CD1c-positive myeloid dendritic cell (primary cell): ENCODE measurements at regions not wholly inside any gene's neighbourhood (a gene's known extent, or its start where the extent isn't known, plus 50 kb on each side); places are given as distances from the start of the nearest gene placed in this dataset.
"Not testable (repeated sequence)": the region's sequence is repeated elsewhere in the genome, so short reads cannot be mapped to it uniquely, and the experiment has no call there.

Experiments
- DNase-seq: peaks from one replicate; pipeline ENCODE4 v3.0.0-alpha.2; 2016; ENCODE audit errors: extremely low spot score

- DNase-seq, result no peak
Measured at GRCh38 chr2:225824748-225825449, 425.4 kb downstream of the NYAP2 start.

- DNase-seq, result no peak
Measured at GRCh38 chr2:225821351-225821750, 421.8 kb downstream of the NYAP2 start.

DNA sequence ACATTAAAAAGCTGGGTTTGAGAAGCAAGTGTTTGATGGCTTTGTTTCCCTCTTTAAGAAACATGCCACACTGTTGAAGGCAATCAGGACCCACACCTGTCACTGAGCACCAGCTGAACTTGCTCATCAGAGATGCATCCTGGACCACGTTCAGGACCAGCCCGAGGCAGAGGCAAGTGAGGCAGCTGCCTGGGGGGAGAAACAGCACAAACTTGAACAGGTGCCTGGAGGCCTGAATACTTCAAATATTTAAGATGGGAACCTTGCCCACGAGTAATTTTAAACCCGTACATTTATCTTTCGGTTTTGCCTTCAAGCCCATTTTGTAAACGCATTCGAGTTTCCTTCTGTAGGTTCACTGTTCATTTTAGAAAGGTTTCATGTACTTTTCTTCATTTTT, 421.3 kb downstream of the NYAP2 start:
- no peak for DNase-seq

- DNase-seq, result no peak
Measured at GRCh38 chr2:225814554-225814953, 415.0 kb downstream of the NYAP2 start.

GRCh38 chr2:225806105-225806504, 406.6 kb downstream of the NYAP2 start:
- DNase-seq, result no peak

GRCh38 chr2:225802076-225802475, 402.6 kb downstream of the NYAP2 start:
- DNase-seq, result not testable (repeated sequence)

GRCh38 chr2:225797394-225797793, 397.9 kb downstream of the NYAP2 start:
- DNase-seq, result no peak

GRCh38 chr2:225794652-225795400, 395.3 kb downstream of the NYAP2 start:
- no peak for DNase-seq

DNA sequence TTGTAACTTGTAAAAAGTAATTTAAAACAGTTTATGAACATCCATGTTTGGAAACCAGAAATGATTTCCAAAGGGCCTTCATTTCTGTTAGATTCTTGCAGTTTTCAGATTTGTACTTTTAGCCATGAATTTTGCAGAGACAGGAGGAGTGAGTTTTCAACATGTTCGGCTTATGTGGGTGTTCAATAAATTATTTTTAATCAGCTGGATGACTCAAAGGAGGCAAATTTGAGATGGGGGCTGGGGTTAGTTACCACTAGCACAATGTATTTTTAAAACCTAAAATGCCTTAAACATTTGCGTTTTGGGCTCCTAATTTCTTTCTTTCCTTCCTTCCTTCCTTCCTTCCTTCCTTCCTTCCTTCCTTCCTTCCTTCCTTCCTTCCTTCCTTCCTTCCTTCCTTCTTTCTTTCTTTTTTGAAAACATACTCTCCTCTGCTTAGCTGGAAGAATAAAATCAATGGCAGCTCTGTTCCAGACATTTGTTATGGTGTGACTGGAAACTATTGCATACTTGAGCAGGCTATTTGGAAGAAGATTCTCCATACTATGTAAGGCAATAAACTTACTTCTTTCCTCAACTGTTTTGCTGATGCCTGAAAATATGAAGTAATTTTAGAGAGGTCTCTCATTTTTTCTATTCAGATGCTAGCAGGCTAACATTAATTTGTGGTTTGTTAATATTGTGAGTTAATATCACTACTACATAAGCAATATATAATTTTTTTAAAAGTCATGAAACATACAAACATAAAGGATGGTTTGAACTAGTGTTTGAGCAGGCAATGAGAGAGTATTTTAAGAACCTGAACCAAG, 394.4 kb downstream of the NYAP2 start:
- DNase-seq, result no peak

- DNase-seq, result no peak
Measured at GRCh38 chr2:225788571-225789094, 389.1 kb downstream of the NYAP2 start.

DNA sequence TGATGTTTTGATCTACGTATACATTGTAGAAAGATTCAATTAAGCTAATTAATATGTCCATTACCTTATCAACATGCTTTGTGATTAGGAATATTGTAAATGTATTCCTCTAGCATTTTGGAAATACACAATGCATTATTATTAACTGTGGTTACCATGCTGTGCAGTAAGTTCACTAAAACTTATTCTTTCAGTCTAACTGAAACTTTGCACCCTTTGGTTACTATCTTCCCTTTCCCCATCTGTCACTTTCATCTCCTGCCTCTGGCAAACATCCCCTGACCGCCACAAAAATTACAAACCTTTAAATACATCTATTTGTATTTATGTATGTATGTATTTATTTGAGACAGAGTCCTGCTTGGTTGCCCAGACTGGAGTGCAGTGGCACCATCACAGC, 388.0 kb downstream of the NYAP2 start:
- no peak for DNase-seq

GRCh38 chr2:225781991-225782390, 382.5 kb downstream of the NYAP2 start:
- DNase-seq, result no peak

GRCh38 chr2:225781145-225781544, 381.6 kb downstream of the NYAP2 start:
- DNase-seq, result no peak

GRCh38 chr2:225779829-225780228, 380.3 kb downstream of the NYAP2 start:
- no peak for DNase-seq

GRCh38 chr2:225773148-225773547, 373.6 kb downstream of the NYAP2 start:
- no peak for DNase-seq

DNA sequence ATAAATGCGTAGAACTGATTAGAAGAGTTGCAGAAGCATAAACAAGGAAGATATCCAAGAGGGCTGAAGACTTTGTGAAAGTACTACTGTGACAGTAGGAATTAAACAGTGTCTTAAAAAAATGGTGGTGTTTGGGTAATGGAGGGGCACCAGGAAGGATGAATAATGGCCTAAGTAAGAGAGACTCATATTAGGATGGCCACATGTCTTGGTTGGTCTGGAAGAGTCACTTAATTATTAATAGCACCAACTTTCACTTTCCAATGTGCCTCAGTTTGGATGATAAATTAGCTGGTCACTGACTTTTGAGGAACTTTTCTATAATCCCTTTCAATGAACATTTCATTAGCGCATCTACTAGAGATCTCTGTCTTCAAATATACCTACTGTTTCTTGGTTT, 372.2 kb downstream of the NYAP2 start:
- no peak for DNase-seq

- no peak for DNase-seq
Measured at GRCh38 chr2:225768741-225769140, 369.2 kb downstream of the NYAP2 start.

DNA sequence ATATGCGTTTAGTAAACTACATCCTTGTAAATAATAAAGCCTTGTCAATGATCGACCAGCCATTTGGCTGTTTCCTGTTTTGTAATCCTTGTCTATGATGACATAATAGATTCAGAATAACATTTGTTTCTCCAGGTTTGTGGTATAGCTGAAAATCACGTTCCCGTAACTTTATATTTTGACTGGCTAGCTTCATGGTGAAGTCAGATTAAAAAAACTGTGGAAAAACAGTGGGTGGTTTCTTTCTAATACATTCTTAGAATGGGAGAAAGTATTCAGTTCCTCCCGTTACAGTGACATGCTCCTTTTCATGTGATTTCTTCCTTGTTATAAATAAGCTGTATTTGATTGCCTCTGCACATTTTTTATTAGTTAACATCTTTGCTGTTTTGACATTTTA, 366.9 kb downstream of the NYAP2 start:
- no peak for DNase-seq

DNA sequence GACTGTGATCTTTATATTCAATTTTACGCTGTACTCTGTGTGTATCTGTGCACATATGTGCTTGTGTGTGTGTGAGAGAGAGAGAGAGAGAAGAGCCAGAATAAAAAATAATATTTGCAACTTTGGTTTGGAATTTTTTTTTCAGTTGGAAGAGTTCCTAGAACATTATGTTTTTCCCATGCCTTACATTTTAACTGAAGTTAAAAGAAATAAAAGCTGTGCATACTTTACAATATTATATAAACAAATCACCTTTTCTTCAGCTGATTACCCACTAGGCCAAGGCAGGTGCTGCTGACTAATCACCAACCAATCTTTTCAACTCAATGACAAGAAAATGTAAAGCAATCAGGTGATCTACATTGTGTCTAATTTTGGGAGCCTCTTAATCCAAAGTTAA, 366.3 kb downstream of the NYAP2 start:
- DNase-seq, result no peak

- DNase-seq, result no peak
Measured at GRCh38 chr2:225764346-225764745, 364.8 kb downstream of the NYAP2 start.

DNA sequence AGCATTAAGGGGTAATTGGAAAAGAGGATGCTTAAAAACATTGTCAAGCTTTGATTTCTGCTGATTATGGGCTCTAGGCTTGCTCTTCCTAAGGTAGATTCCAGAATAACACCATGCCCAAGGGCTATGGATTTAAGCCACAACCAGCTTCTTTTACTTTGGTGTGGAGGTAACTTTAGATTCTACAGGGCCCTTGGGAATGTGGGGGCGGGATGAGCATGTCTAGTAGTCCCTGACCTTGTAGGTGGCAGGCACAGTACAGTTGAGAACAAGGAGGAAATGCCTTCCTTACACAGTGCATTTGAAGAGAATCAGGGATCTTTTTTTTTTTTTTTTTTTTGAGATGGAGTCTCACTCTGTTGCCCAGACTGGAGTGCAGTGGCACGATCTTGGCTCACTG, 364.2 kb downstream of the NYAP2 start:
- DNase-seq, result no peak

GRCh38 chr2:225761396-225761795, 361.9 kb downstream of the NYAP2 start:
- no peak for DNase-seq
